ENCODE measurements at regions not wholly inside any gene's neighbourhood (a gene's known extent, or its start where the extent isn't known, plus 50 kb on each side); places are given as distances from the start of the nearest gene placed in this dataset.

DNA sequence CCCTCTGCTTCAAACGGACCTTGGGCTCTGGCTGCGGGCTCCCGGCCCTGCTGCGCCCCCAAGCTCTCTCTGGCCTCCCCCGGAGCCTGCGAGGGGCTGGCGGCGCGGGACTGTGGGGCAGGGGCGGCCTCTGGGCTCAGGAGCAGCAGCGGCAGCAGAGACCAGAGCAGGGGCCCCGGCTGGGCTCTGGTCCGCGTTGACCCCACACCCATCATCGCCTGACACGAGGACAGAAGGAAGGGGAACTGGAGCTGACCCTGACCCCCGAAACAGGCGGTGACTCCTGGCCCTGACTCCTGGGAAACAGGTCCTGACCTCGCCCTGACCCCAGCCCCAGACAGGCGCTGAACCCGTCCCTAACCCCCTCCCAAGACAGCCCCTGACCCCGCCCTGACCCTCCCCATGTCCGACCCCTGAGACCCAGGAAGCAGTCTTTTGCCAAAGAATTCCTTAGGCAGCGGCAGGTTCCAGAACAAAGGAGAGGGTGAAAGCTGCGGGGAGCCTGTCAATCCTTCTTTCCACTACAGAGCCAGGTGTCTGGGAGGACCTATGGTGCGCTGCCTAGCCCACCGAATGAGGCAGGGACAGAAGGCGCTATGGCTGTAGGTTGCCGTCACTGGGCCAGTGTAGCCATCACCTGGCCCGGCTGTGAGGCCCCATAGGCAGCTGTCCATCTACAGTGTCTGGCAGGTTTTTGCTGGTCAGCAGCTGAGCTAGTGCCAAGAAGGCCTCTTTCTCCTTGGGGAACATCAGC lies 74.7 kb upstream of the SPTLC1 start:
- TF ChIP-seq POLR2A (IDR thresholded peaks at IDR 0.05; ENCODE audit: low read depth, low read length) (no peak), POLR2AphosphoS5 (IDR thresholded peaks at IDR 0.05; ENCODE audit: low read depth, low read length) (no peak), TAF1 (IDR thresholded peaks at IDR 0.05; ENCODE audit: low read depth, low read length) (no peak)
